Esophagus squamous epithelium (tissue), 5 donors: ENCODE measurements at regions not wholly inside any gene's neighbourhood (a gene's known extent, or its start where the extent isn't known, plus 50 kb on each side); places are given as distances from the start of the nearest gene placed in this dataset.
A peak's percentile ranks its signal among the peaks of the same experiment; 100 is the strongest.

Experiments used
- DNase-seq: peaks from one replicate; lab custom pipeline; 2025; lab: John Stamatoyannopoulos, UW
- H3K27ac ChIP-seq, 4 donors: fragments of 200-600 bp; sonication (generic); one replicate each; pipeline ENCODE4 v1.5.1; 2016 to 2019; ENCODE audit warnings: mild to moderate bottlenecking in 1 of 4
- H3K27me3 ChIP-seq, 4 donors: fragments of 200-600 bp; sonication (generic); 1 replicate in 3 of 4; 2 replicates in 1 of 4; pipeline versions ENCODE4 v1.5.1 to v1.6.0; 2017 to 2021; ENCODE audit warnings: antibody characterized with exemption in 1 of 4
- H3K36me3 ChIP-seq, 3 donors: fragments of 200-600 bp; sonication (generic); one replicate each; pipeline ENCODE4 v1.5.1; 2016 to 2019
- H3K4me1 ChIP-seq, 3 donors: fragments of 200-600 bp; sonication (generic); one replicate each; pipeline ENCODE4 v1.5.1; 2017 to 2019
- H3K4me3 ChIP-seq, 4 donors: fragments of 200-600 bp; sonication (generic); 1 replicate in 3 of 4; 2 replicates in 1 of 4; pipeline ENCODE4 v1.5.1; 2016 to 2019; ENCODE audit warnings: mild to moderate bottlenecking in 2 of 4, moderate library complexity in 1 of 4
- H3K9me3 ChIP-seq, 3 donors: fragments of 200-600 bp; sonication (generic); one replicate each; pipeline ENCODE4 v1.5.1; 2016 to 2019
- POLR2A ChIP-seq, 4 donors: fragments of 450-650 bp; IDR thresholded peaks; one replicate each; pipeline ENCODE4 v1.6.1; 2017; ENCODE audit warnings: antibody characterized with exemption in 4 of 4, mild to moderate bottlenecking in 4 of 4, moderate library complexity in 3 of 4
- WGBS, 2 donors: methylation state at CpG; one replicate each; pipeline ENCODE4 v1.1.5; 2018; 5-methylcytosine and 5-hydroxymethylcytosine counted together
- intact Hi-C: fragments of 100-400 bp; cut with DNase I; formaldehyde crosslinking; loops from one replicate; pipeline ENCODE4 v1.15.0; 2022
- TF ChIP-seq, protein P1 (sequence below), 6 experiments: fragments of 450-650 bp in 4 of 6; fragments of 200-600 bp in 2 of 6; sonication (generic) in 2 of 6; IDR thresholded peaks; one replicate each; pipeline ENCODE4 v1.5.1; 2016 to 2019; ENCODE audit warnings: antibody characterized with exemption in 6 of 6, mild to moderate bottlenecking in 4 of 6, moderate library complexity in 4 of 6
- donor health status: DM: yes; HTN: yes; CAD: no.

- no peak for TF ChIP-seq POLR2A (IDR thresholded peaks at IDR 0.05)
- TF ChIP-seq, protein P1, sequence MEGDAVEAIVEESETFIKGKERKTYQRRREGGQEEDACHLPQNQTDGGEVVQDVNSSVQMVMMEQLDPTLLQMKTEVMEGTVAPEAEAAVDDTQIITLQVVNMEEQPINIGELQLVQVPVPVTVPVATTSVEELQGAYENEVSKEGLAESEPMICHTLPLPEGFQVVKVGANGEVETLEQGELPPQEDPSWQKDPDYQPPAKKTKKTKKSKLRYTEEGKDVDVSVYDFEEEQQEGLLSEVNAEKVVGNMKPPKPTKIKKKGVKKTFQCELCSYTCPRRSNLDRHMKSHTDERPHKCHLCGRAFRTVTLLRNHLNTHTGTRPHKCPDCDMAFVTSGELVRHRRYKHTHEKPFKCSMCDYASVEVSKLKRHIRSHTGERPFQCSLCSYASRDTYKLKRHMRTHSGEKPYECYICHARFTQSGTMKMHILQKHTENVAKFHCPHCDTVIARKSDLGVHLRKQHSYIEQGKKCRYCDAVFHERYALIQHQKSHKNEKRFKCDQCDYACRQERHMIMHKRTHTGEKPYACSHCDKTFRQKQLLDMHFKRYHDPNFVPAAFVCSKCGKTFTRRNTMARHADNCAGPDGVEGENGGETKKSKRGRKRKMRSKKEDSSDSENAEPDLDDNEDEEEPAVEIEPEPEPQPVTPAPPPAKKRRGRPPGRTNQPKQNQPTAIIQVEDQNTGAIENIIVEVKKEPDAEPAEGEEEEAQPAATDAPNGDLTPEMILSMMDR (IDR thresholded peaks at IDR 0.05), result no peak
- intact Hi-C loops, result loop anchor here (10.0 kb wide), 2 partner anchors 225 to 795 kb away; no protein-coding TSS in a partner anchor
Observed at GRCh38 chr9:73080110-73080694, 71.5 kb upstream of the ANXA1 start.

GRCh38 chr9:73079326-73079725, 72.3 kb upstream of the ANXA1 start:
- no peaks in the 10 kb centered on the region for H3K36me3 ChIP-seq
- H3K27me3 ChIP-seq, result no peaks in the 10 kb centered on the region
- TF ChIP-seq, protein P1 (IDR thresholded peaks at IDR 0.05), result peak in 5 of 6 experiments; percentile 16 to 58 (median 41)
- no peak for TF ChIP-seq POLR2A (IDR thresholded peaks at IDR 0.05)
- H3K4me3 ChIP-seq, result no peak overlapping the region
- peaks cover 4 to 21% (median 5%) of the 10 kb centered on the region in 3 donors for H3K4me1 ChIP-seq
- H3K9me3 ChIP-seq, result no peaks in the 10 kb centered on the region
- intact Hi-C loops, result no loop called here
- peak overlapping the region in 1 of 4 donors; percentile 45 for H3K27ac ChIP-seq
- DNase-seq, result no peak
- 59 to 60% methylated on average over 1 of the region's 1 CpG for WGBS, 2 donors

More at GRCh38 chr9:73080110-73080694, 71.5 kb upstream of the ANXA1 start:
- H3K4me3 ChIP-seq, result no peak overlapping the region
- peak overlapping the region in 3 of 4 donors; percentile 3 to 57 (median 19) for H3K27ac ChIP-seq
- H3K9me3 ChIP-seq, result no peaks in the 10 kb centered on the region
- peaks cover 4 to 21% (median 5%) of the 10 kb centered on the region in 3 donors for H3K4me1 ChIP-seq
- 31 to 44% methylated on average over 3 of the region's 3 CpGs for WGBS, 2 donors
- H3K36me3 ChIP-seq, result no peaks in the 10 kb centered on the region
- H3K27me3 ChIP-seq, result no peaks in the 10 kb centered on the region
- DNase-seq, result no peak

- DNase-seq, result no peak
Observed at GRCh38 chr9:73077625-73078030, 74.0 kb upstream of the ANXA1 start.

DNA sequence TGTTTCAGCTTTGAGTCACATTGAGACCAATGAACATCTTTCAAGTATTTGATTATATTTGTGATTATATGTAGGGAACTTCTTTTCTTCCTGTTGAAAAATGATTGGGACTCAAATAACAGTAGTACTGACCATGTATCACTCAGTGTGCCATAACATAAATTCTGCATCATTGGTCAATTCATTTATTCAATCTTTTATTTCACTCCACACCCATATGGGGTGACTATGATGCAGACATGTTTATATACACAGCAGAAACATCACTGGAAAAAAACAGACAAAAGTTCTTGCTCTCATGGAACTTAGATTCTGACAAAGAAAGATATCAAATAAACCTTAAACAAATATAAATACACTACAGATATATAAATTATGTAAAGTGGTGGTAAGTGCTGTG, 74.7 kb upstream of the ANXA1 start:
- Histone ChIP-seq H3K4me3 (no peak overlapping the region), H3K27me3 (no peaks in the 10 kb centered on the region), H3K4me1 (peaks cover 4 to 21% (median 5%) of the 10 kb centered on the region in 3 donors), H3K9me3 (no peaks in the 10 kb centered on the region), H3K36me3 (no peaks in the 10 kb centered on the region), H3K27ac (no peak overlapping the region)
- no peak for DNase-seq
- intact Hi-C loops, result no loop called here
- no peak for TF ChIP-seq POLR2A (IDR thresholded peaks at IDR 0.05)
- TF ChIP-seq, protein P1 (IDR thresholded peaks at IDR 0.05), result no peak

More at GRCh38 chr9:73077625-73078030, 74.0 kb upstream of the ANXA1 start:
- H3K9me3 ChIP-seq, result no peaks in the 10 kb centered on the region
- no peak overlapping the region for H3K4me3 ChIP-seq
- H3K27me3 ChIP-seq, result no peaks in the 10 kb centered on the region
- TF ChIP-seq POLR2A (IDR thresholded peaks at IDR 0.05), result no peak
- TF ChIP-seq, protein P1 (IDR thresholded peaks at IDR 0.05), result no peak
- H3K27ac ChIP-seq, result no peak overlapping the region
- intact Hi-C loops, result no loop called here
- H3K4me1 ChIP-seq, result peaks cover 4 to 21% (median 5%) of the 10 kb centered on the region in 3 donors
- no peaks in the 10 kb centered on the region for H3K36me3 ChIP-seq

DNA sequence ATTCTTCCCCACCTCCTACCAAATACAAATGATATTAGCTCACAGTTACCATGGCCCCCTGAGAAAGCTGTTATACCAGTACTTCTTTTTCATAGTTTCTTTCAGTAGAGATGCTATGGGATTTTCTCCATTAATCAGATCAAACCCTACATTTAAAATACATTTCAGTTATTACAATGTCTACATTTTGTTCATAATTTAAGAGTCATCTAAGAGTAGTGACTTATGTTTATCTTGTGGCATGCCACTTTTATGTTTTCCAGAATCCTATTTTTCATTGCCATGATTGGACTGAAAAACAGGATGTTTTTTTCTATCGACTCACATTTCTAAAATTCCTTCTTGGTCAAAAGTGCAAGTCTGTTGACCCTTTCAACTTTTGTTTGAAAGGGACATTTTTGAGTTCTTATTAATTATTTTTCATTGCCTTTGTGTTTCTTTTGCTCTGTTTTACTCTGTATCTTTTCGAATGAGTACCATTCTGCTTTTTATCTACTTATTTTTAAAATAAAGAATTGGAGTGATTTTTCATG, 77.4 kb upstream of the ANXA1 start:
- Histone ChIP-seq H3K4me1 (peaks cover 0 to 3% (median 2%) of the 10 kb centered on the region in 3 donors), H3K27me3 (no peaks in the 10 kb centered on the region), H3K27ac (peak overlapping the region in 2 of 4 donors; percentile 22), H3K4me3 (no peak overlapping the region), H3K9me3 (no peaks in the 10 kb centered on the region), H3K36me3 (no peaks in the 10 kb centered on the region)
- no peak for DNase-seq
- intact Hi-C loops, result no loop called here
- TF ChIP-seq POLR2A (IDR thresholded peaks at IDR 0.05), result no peak
- TF ChIP-seq, protein P1 (IDR thresholded peaks at IDR 0.05), result no peak
- 52 to 56% methylated on average over 2 of the region's 2 CpGs for WGBS, 2 donors
